IMR-90 (cell line): ENCODE measurements at regions not wholly inside any gene's neighbourhood (a gene's known extent, or its start where the extent isn't known, plus 50 kb on each side); places are given as distances from the start of the nearest gene placed in this dataset.

Experiments used
- ATAC-seq: fragments of 200-7000 bp; cut with Tn5 transposase; 2 replicates; pipeline ENCODE4 v1.9.1; 2020; ENCODE audit warnings: low read depth, mild to moderate bottlenecking, moderate library complexity
- BruUV-seq: library from RNA; stranded (reverse); fragments of 400-500 nt; replicated peaks from 2 replicates; lab custom pipeline; 2021; lab: Mats Ljungman, UMichigan
- CTCF ChIA-PET: fragments of 300-600 bp; formaldehyde crosslinking; extraction: SDS; loops from one replicate; lab custom pipeline; 2021; ENCODE audit warnings: antibody characterized with exemption; lab: Yijun Ruan, JAX
- POLR2A ChIA-PET: fragments of 300-600 bp; sonication (Branson Sonifier 250); formaldehyde crosslinking; loops from one replicate; lab custom pipeline; 2022; ENCODE audit warnings: antibody characterized with exemption; ENCODE audit not compliant: unreplicated experiment; lab: Charles Lee
- DNase-seq: peaks from one replicate; pipeline ENCODE4 v3.0.0; 2013
- H2AFZ ChIP-seq: replicated peaks from 2 replicates; pipeline ENCODE3; 2013; ENCODE audit warnings: low read length, mild to moderate bottlenecking; ENCODE audit not compliant: poor library complexity
- H2AK5ac ChIP-seq: 2 replicates; pipeline ENCODE4 v1.6.1; 2013; ENCODE audit warnings: low read depth, low read length, inconsistent platforms
- H2AK9ac ChIP-seq: replicated peaks from 2 replicates; pipeline ENCODE3; 2013; ENCODE audit warnings: mild to moderate bottlenecking, low read depth, low read length, moderate library complexity; ENCODE audit not compliant: poor library complexity
- H2BK120ac ChIP-seq: 2 replicates; pipeline ENCODE4 v1.6.1; 2013; ENCODE audit warnings: low read depth, low read length, inconsistent platforms
- H2BK15ac ChIP-seq: 3 replicates; pipeline ENCODE4 v1.6.1; 2013; ENCODE audit warnings: low read depth, low read length, inconsistent platforms
- H2BK20ac ChIP-seq: 2 replicates; pipeline ENCODE4 v1.6.1; 2013; ENCODE audit warnings: low read depth, mild to moderate bottlenecking, inconsistent platforms, low read length, moderate library complexity
- H2BK5ac ChIP-seq: 2 replicates; pipeline ENCODE4 v1.6.1; 2013; ENCODE audit warnings: mild to moderate bottlenecking, low read depth, low read length, inconsistent platforms; ENCODE audit not compliant: poor library complexity, severe bottlenecking
- H3K14ac ChIP-seq: replicated peaks from 2 replicates; pipeline ENCODE4 v1.6.1; 2013; ENCODE audit warnings: low read depth, low read length, inconsistent platforms
- H3K18ac ChIP-seq: 2 replicates; pipeline ENCODE4 v1.6.1; 2013; ENCODE audit warnings: low read depth, low read length, control low read depth
- H3K23ac ChIP-seq: 2 replicates; pipeline ENCODE4 v1.6.1; 2013; ENCODE audit warnings: low read depth, low read length, inconsistent platforms
- H3K27ac ChIP-seq: 2 replicates; pipeline ENCODE4 v1.5.1; 2013; ENCODE audit warnings: mild to moderate bottlenecking, control low read depth, low read length; ENCODE audit not compliant: insufficient read depth
- H3K27me3 ChIP-seq: 2 replicates; pipeline ENCODE4 v1.6.1; 2013; ENCODE audit warnings: low read length; ENCODE audit not compliant: control insufficient read depth, insufficient read depth
- H3K36me3 ChIP-seq: 2 replicates; pipeline ENCODE4 v1.6.1; 2013; ENCODE audit warnings: low read length, mixed read lengths; ENCODE audit not compliant: control insufficient read depth, insufficient read depth
- H3K4ac ChIP-seq: 2 replicates; pipeline ENCODE4 v1.6.1; 2013; ENCODE audit warnings: low read depth, low read length, inconsistent platforms
- H3K4me1 ChIP-seq: 2 replicates; pipeline ENCODE4 v1.6.1; 2013; ENCODE audit warnings: low read length, mixed read lengths; ENCODE audit not compliant: control insufficient read depth, insufficient read depth
- H3K4me2 ChIP-seq: 2 replicates; pipeline ENCODE4 v1.6.1; 2013; ENCODE audit warnings: low read depth, mild to moderate bottlenecking, control low read depth, low read length, moderate library complexity
- H3K4me3 ChIP-seq: 2 replicates; pipeline ENCODE4 v1.5.1; 2013; ENCODE audit warnings: low read depth, mild to moderate bottlenecking, control low read depth, low read length, moderate library complexity; ENCODE audit not compliant: insufficient read depth
- H3K56ac ChIP-seq: 2 replicates; pipeline ENCODE4 v1.6.1; 2013; ENCODE audit warnings: low read length, inconsistent platforms; ENCODE audit not compliant: insufficient read depth; ENCODE audit errors: extremely low read depth
- H3K79me1 ChIP-seq, 2 experiments: 2 replicates each; pipeline ENCODE4 v1.6.1; 2013; ENCODE audit warnings: low read length in 2 of 2, inconsistent platforms in 1 of 2, low read depth in 1 of 2
- H3K9ac ChIP-seq: 2 replicates; pipeline ENCODE4 v1.6.1; 2013; ENCODE audit warnings: low read depth, low read length, control low read depth
- H3K9me1 ChIP-seq: 2 replicates; pipeline ENCODE4 v1.6.1; 2013; ENCODE audit warnings: low read length, inconsistent platforms; ENCODE audit not compliant: insufficient read depth
- H3K9me3 ChIP-seq: 2 replicates; pipeline ENCODE4 v1.6.1; 2013; ENCODE audit warnings: low read length; ENCODE audit not compliant: control insufficient read depth, insufficient read depth
- H4K20me1 ChIP-seq: 2 replicates; pipeline ENCODE4 v1.6.1; 2013; ENCODE audit warnings: low read length, inconsistent platforms; ENCODE audit not compliant: insufficient read depth
- H4K5ac ChIP-seq: 2 replicates; pipeline ENCODE4 v1.6.1; 2013; ENCODE audit warnings: mild to moderate bottlenecking, low read depth, low read length, control low read depth
- H4K8ac ChIP-seq, 2 experiments: 2 replicates each; pipeline ENCODE4 v1.6.1; 2013; ENCODE audit warnings: low read depth in 2 of 2, low read length in 2 of 2, control low read depth in 1 of 2, inconsistent platforms in 1 of 2
- H4K91ac ChIP-seq: 2 replicates; pipeline ENCODE4 v1.6.1; 2013; ENCODE audit warnings: low read depth, low read length, inconsistent platforms; ENCODE audit not compliant: insufficient read depth
- BHLHE40 ChIP-seq: fragments of 150-350 bp; IDR thresholded peaks from 2 replicates; pipeline ENCODE4 v1.6.1; 2016; ENCODE audit warnings: mild to moderate bottlenecking, low read depth, low read length
- CEBPB ChIP-seq: IDR thresholded peaks from 2 replicates; pipeline ENCODE4 v1.6.1; 2012; ENCODE audit warnings: low read depth, low read length, improper control_type of control experiment
- CHD1 ChIP-seq: IDR thresholded peaks from 2 replicates; pipeline ENCODE4 v1.6.1; 2012; ENCODE audit warnings: low read depth, low read length, improper control_type of control experiment
- ELK1 ChIP-seq: fragments of 150-350 bp; IDR thresholded peaks from 2 replicates; pipeline ENCODE4 v1.6.1; 2016; ENCODE audit warnings: low read depth, mild to moderate bottlenecking, low read length, moderate library complexity, borderline replicate concordance
- FOS ChIP-seq: fragments of 150-350 bp; IDR thresholded peaks from 2 replicates; pipeline ENCODE4 v1.6.1; 2016; ENCODE audit warnings: low read depth, low read length
- MAZ ChIP-seq: IDR thresholded peaks from 2 replicates; pipeline ENCODE4 v1.6.1; 2012; ENCODE audit warnings: low read depth, mild to moderate bottlenecking, low read length, improper control_type of control experiment, moderate library complexity, borderline replicate concordance
- MXI1 ChIP-seq: IDR thresholded peaks from 2 replicates; pipeline ENCODE4 v1.6.1; 2012; ENCODE audit warnings: low read depth, mild to moderate bottlenecking, low read length, moderate library complexity, borderline replicate concordance
- NFE2L2 ChIP-seq: fragments of 150-350 bp; IDR thresholded peaks from 2 replicates; pipeline ENCODE4 v1.6.1; 2016; ENCODE audit warnings: low read depth, mild to moderate bottlenecking, low read length
- POLR2A ChIP-seq: IDR thresholded peaks from 2 replicates; pipeline ENCODE4 v1.6.1; 2012; ENCODE audit warnings: mild to moderate bottlenecking, low read depth, low read length
- RFX5 ChIP-seq: IDR thresholded peaks from 2 replicates; pipeline ENCODE4 v1.8.0; 2012; ENCODE audit warnings: low read depth, mild to moderate bottlenecking, low read length, moderate library complexity
- SMC3 ChIP-seq: fragments of 150-350 bp; IDR thresholded peaks from 2 replicates; pipeline ENCODE4 v1.6.1; 2016; ENCODE audit warnings: low read depth, mild to moderate bottlenecking, antibody characterized with exemption, low read length, moderate library complexity
- WGBS, 2 experiments: methylation state at CpG; one replicate each; pipeline versions ENCODE4 v1.1.5 to v1.1.7; 2013; ENCODE audit warnings: missing lambda C conversion rate in 2 of 2; ENCODE audit not compliant: insufficient read length in 1 of 2; ENCODE audit errors: extremely low coverage in 2 of 2; 5-methylcytosine and 5-hydroxymethylcytosine counted together
- dilution Hi-C: fragments of 300-500 bp; cut with HindIII; formaldehyde crosslinking; loops from one replicate; pipeline ENCODE4 v1.14.3; 2018; ENCODE audit warnings: low sequenced_read_pairs; ENCODE audit not compliant: unreplicated experiment
- in situ Hi-C: fragments of 300-500 bp; cut with MboI; formaldehyde crosslinking; loops from 3 replicates; pipeline ENCODE4 v1.14.3; 2019; ENCODE audit warnings: low sequenced_read_pairs, inconsistent platforms, mixed read lengths
- intact Hi-C: fragments of 100-400 bp; cut with micrococcal nuclease; formaldehyde crosslinking; loops from 2 replicates; pipeline ENCODE4 v1.10.0; 2022
- TF ChIP-seq, protein P1 (sequence below): conservative IDR thresholded peaks from 2 replicates; pipeline ENCODE4 v1.5.1; 2012; ENCODE audit warnings: mild to moderate bottlenecking, low read depth, low read length, improper control_type of control experiment

DNA sequence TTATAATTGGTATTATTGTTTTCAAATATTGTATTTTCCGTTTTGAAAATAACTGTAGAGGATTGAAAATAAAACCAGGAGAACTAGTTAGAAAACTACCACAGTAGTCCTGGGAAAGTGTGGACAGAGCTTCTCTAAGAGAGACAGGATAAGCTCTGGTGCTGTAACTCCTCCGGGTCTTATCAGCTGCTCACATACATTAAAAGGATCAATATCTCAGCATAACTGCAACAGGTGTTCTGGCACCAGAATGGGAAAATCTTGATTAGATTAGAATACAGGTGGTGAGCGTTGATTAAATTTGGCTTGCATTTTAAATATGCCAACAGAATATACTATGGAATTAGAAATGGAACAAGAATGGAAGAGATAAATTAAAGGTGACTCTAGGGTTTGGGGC, 1138.9 kb upstream of the ADGRB3 start:
- POLR2A ChIA-PET, result no interaction called here
- intact Hi-C loops, result no loop called here

More for the DNA sequence above, 1138.9 kb upstream of the ADGRB3 start:
- Histone ChIP-seq H4K5ac (no peak overlapping the region), H3K23ac (no peak overlapping the region), H3K79me1 (no peaks in the 10 kb centered on the region), H3K9me1 (no peaks in the 10 kb centered on the region), H3K18ac (no peak overlapping the region), H3K9ac (no peak overlapping the region), H3K14ac (no peak overlapping the region), H4K91ac (no peak overlapping the region), H3K9me3 (no peaks in the 10 kb centered on the region), H3K36me3 (no peaks in the 10 kb centered on the region), H3K27me3 (no peaks in the 10 kb centered on the region), H3K4ac (no peak overlapping the region), H2BK120ac (no peak overlapping the region), H4K20me1 (no peaks in the 10 kb centered on the region), H2AK5ac (no peak overlapping the region), H3K27ac (no peak overlapping the region), H2AK9ac (no peak overlapping the region), H3K4me3 (no peak overlapping the region), H2BK5ac (no peak overlapping the region), H4K8ac (no peak overlapping the region), H3K4me2 (no peak overlapping the region), H2BK20ac (no peak overlapping the region), H3K56ac (no peak overlapping the region), H2AFZ (no peak overlapping the region), H2BK15ac (no peak overlapping the region), H3K4me1 (no peaks in the 10 kb centered on the region)
- DNase-seq (no peak), ATAC-seq (no peak)
- dilution Hi-C loops, result no loop called here
- TF ChIP-seq SMC3 (no peak), BHLHE40 (no peak), MXI1 (no peak), NFE2L2 (no peak), CHD1 (no peak), RFX5 (no peak), MAZ (no peak), FOS (no peak), ELK1 (no peak), POLR2A (no peak), CEBPB (no peak)
- TF ChIP-seq, protein P1, sequence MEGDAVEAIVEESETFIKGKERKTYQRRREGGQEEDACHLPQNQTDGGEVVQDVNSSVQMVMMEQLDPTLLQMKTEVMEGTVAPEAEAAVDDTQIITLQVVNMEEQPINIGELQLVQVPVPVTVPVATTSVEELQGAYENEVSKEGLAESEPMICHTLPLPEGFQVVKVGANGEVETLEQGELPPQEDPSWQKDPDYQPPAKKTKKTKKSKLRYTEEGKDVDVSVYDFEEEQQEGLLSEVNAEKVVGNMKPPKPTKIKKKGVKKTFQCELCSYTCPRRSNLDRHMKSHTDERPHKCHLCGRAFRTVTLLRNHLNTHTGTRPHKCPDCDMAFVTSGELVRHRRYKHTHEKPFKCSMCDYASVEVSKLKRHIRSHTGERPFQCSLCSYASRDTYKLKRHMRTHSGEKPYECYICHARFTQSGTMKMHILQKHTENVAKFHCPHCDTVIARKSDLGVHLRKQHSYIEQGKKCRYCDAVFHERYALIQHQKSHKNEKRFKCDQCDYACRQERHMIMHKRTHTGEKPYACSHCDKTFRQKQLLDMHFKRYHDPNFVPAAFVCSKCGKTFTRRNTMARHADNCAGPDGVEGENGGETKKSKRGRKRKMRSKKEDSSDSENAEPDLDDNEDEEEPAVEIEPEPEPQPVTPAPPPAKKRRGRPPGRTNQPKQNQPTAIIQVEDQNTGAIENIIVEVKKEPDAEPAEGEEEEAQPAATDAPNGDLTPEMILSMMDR, result no peak
- BruUV-seq, result no TSS peak
- CTCF ChIA-PET, result no interaction called here
- WGBS, 2 experiments, result no CpG with 5 or more reads among the region's 3 CpGs
- in situ Hi-C loops, result no loop called here
